Loucy (cell line): ENCODE measurements at regions not wholly inside any gene's neighbourhood (a gene's known extent, or its start where the extent isn't known, plus 50 kb on each side); places are given as distances from the start of the nearest gene placed in this dataset.

Source experiments
- H2AFZ ChIP-seq: fragments of 200-600 bp; sonication (generic); 2 replicates; pipeline ENCODE4 v1.6.0; 2016; ENCODE audit warnings: antibody characterized with exemption, mild to moderate bottlenecking, low read length, moderate library complexity
- H3F3A ChIP-seq: fragments of 200-600 bp; 2 replicates; pipeline ENCODE4 v1.6.0; 2016; ENCODE audit warnings: antibody characterized with exemption, low read depth, mild to moderate bottlenecking
- H3K27me3 ChIP-seq: fragments of 200-600 bp; sonication (generic); 2 replicates; pipeline ENCODE4 v1.6.1; 2014; ENCODE audit warnings: low read length, mild to moderate bottlenecking; ENCODE audit not compliant: insufficient read depth, poor library complexity, severe bottlenecking
- H3K36me3 ChIP-seq: fragments of 200-600 bp; sonication (generic); 2 replicates; pipeline ENCODE4 v1.6.1; 2016; ENCODE audit warnings: low read length; ENCODE audit not compliant: insufficient read depth
- H3K4me1 ChIP-seq: fragments of 200-600 bp; sonication (generic); 2 replicates; pipeline ENCODE4 v1.5.1; 2014; ENCODE audit warnings: low read length, mild to moderate bottlenecking; ENCODE audit not compliant: insufficient read depth, poor library complexity, severe bottlenecking
- H3K4me2 ChIP-seq: fragments of 200-600 bp; sonication (generic); 2 replicates; pipeline ENCODE4 v1.6.0; 2014; ENCODE audit warnings: antibody characterized with exemption, low read length, low read depth, mild to moderate bottlenecking; ENCODE audit not compliant: poor library complexity, severe bottlenecking
- H3K4me3 ChIP-seq: fragments of 200-600 bp; sonication (generic); 2 replicates; pipeline ENCODE4 v1.5.1; 2014; ENCODE audit warnings: low read length, mild to moderate bottlenecking, mixed read lengths; ENCODE audit not compliant: poor library complexity, severe bottlenecking
- H3K79me2 ChIP-seq: fragments of 200-600 bp; sonication (generic); 2 replicates; pipeline ENCODE4 v1.6.1; 2014; ENCODE audit warnings: low read length; ENCODE audit not compliant: insufficient read depth
- H3K9ac ChIP-seq: fragments of 200-600 bp; sonication (generic); 2 replicates; pipeline ENCODE4 v1.6.0; 2014; ENCODE audit warnings: mild to moderate bottlenecking, low read depth, low read length, moderate library complexity; ENCODE audit not compliant: poor library complexity, severe bottlenecking
- H3K9me2 ChIP-seq: fragments of 200-600 bp; sonication (generic); replicated peaks from 2 replicates; pipeline ENCODE4 v1.6.1; 2016; ENCODE audit warnings: low read depth, low read length, mixed read lengths
- H3K9me3 ChIP-seq: fragments of 200-600 bp; sonication (generic); 2 replicates; pipeline ENCODE4 v1.6.1; 2014; ENCODE audit warnings: mild to moderate bottlenecking, antibody characterized with exemption, low read length, low read depth; ENCODE audit not compliant: insufficient read depth
- H4K20me1 ChIP-seq: fragments of 200-600 bp; sonication (generic); 2 replicates; pipeline ENCODE4 v1.6.0; 2014; ENCODE audit warnings: antibody characterized with exemption, low read length, mild to moderate bottlenecking; ENCODE audit not compliant: insufficient read depth, poor library complexity, severe bottlenecking
- CTCF ChIP-seq: fragments of 200-600 bp; sonication (generic); conservative IDR thresholded peaks from 2 replicates; pipeline ENCODE4 v1.5.1; 2014; ENCODE audit warnings: mild to moderate bottlenecking, antibody characterized with exemption, low read length
- EZH2phosphoT487 ChIP-seq: fragments of 200-600 bp; IDR thresholded peaks from 2 replicates; pipeline ENCODE4 v1.6.1; 2018; ENCODE audit warnings: antibody characterized with exemption, mild to moderate bottlenecking, moderate library complexity, borderline replicate concordance

- H3K4me3 ChIP-seq, result no peak overlapping the region
Observed at GRCh38 chr4:189279188-189279587, 661.5 kb upstream of the FRG1 start.

GRCh38 chr4:189285377-189285776 is 655.3 kb upstream of the FRG1 start:
- TF ChIP-seq EZH2phosphoT487 (no peak), CTCF (peak; percentile 19; the same call in 1 of the 2 replicates)
- no peak overlapping the region for H3K9ac ChIP-seq
- H3F3A ChIP-seq, result no peaks in the 10 kb centered on the region
- no peak overlapping the region for H3K4me3 ChIP-seq
- no peaks in the 10 kb centered on the region for H3K27me3 ChIP-seq
- no peaks in the 10 kb centered on the region for H3K79me2 ChIP-seq
- H2AFZ ChIP-seq, result no peak overlapping the region
- no peaks in the 10 kb centered on the region for H4K20me1 ChIP-seq
- H3K4me1 ChIP-seq, result peaks cover 4% of the 10 kb centered on the region
- H3K36me3 ChIP-seq, result no peaks in the 10 kb centered on the region
- H3K9me2 ChIP-seq, result no peaks in the 10 kb centered on the region
- H3K9me3 ChIP-seq, result 0 out of 2 replicates have a peak, but pooled peaks cover 5% of the 10 kb centered on the region
- no peak overlapping the region for H3K4me2 ChIP-seq

More at GRCh38 chr4:189279188-189279587, 661.5 kb upstream of the FRG1 start:
- Histone ChIP-seq H3K36me3 (no peaks in the 10 kb centered on the region), H3K27me3 (no peaks in the 10 kb centered on the region), H3K4me2 (no peak overlapping the region), H3F3A (no peaks in the 10 kb centered on the region), H3K9me3 (0 out of 2 replicates have a peak, but pooled peaks cover 5% of the 10 kb centered on the region), H2AFZ (no peak overlapping the region), H3K9ac (no peak overlapping the region), H4K20me1 (no peaks in the 10 kb centered on the region), H3K79me2 (no peaks in the 10 kb centered on the region), H3K9me2 (no peaks in the 10 kb centered on the region), H3K4me1 (no peaks in the 10 kb centered on the region)
- TF ChIP-seq EZH2phosphoT487, result no peak
- TF ChIP-seq CTCF, result no peak

- no peak overlapping the region for H3K4me3 ChIP-seq
- no peak overlapping the region for H3K4me2 ChIP-seq
- no peak overlapping the region for H2AFZ ChIP-seq
- no peaks in the 10 kb centered on the region for H3K9me2 ChIP-seq
- no peaks in the 10 kb centered on the region for H3K36me3 ChIP-seq
- TF ChIP-seq CTCF (no peak), EZH2phosphoT487 (no peak)
- H3K9ac ChIP-seq, result no peak overlapping the region
- no peaks in the 10 kb centered on the region for H3K9me3 ChIP-seq
- no peaks in the 10 kb centered on the region for H4K20me1 ChIP-seq
- no peaks in the 10 kb centered on the region for H3F3A ChIP-seq
- peaks cover 4% of the 10 kb centered on the region for H3K4me1 ChIP-seq
- no peaks in the 10 kb centered on the region for H3K27me3 ChIP-seq
- H3K79me2 ChIP-seq, result no peaks in the 10 kb centered on the region
Observed at GRCh38 chr4:189291939-189292338, 648.7 kb upstream of the FRG1 start.
